Suppressor macrophage (primary cell): ENCODE measurements at regions not wholly inside any gene's neighbourhood (a gene's known extent, or its start where the extent isn't known, plus 50 kb on each side); places are given as distances from the start of the nearest gene placed in this dataset.
A peak's percentile ranks its signal among the peaks of the same experiment; 100 is the strongest.
"Not testable (repeated sequence)": the region's sequence is repeated elsewhere in the genome, so short reads cannot be mapped to it uniquely, and the experiment has no call there.

Experiments
- DNase-seq, 4 experiments: peaks; one replicate each; pipeline ENCODE4 v3.0.0-alpha.2; 2020 to 2022

DNA sequence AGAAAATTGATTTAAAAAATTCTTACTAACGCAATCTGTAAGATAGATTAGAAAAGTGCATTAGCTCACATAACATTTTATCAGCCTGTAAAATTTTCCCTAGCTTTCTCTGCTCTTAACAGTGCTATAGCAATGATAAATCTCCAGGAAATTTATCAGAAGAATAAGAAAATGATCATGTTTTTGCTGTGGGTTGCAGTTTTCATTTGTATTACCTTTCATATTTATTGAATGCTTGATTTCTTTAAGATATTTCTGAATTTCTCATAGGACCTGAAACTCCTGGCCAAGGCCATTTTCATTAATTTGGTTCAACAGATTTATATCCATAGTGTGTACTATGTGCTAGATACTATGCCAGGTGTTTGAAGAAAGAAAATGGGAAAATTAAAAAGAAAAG is 130.3 kb upstream of the STARD13 start:
- no peak for DNase-seq

- DNase-seq: peak in 1 of 4 experiments; percentile 5
Observed at GRCh38 chr13:33418224-33418953, 132.8 kb upstream of the STARD13 start.

DNA sequence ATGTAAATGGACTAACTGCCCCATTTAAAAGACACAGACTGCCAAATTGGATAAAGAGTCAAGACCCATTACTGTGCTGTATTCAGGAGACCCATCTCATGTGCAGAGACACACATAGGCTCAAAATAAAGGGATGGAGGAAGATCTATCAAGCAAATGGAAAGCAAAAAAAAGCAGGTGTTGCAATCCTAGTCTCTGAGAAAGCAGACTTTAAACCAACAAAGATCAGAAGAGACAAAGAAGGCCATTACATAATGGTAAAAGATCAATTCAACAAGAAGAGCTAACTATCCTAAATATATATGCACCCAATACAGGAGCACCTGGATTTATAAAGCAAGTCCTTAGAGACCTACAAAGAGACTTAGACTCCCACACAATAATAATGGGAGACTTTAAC is 134.6 kb upstream of the STARD13 start:
- DNase-seq: not testable (repeated sequence)

DNA sequence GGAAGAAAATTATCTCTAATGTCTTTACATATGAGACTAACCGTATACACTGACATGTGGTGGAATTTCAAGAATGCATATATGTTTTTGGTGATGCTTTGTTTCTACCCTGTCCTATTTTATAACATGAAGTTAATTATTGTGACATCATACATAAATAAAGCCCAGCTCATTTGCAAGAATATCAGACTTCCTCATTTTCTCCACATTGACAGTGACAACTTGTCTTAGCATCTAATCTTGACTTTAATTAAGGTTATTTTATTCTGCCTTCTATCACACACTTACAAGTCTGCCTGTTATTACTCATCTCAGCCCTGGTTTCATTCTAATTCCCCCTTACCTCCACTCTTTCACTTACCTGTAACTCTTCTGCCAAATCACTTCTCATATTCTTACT is 140.6 kb upstream of the STARD13 start:
- DNase-seq: peak in 2 of 4 experiments; percentile 11 to 23

- no peak for DNase-seq
Observed at GRCh38 chr13:33433316-33433715, 147.8 kb upstream of the STARD13 start.

DNA sequence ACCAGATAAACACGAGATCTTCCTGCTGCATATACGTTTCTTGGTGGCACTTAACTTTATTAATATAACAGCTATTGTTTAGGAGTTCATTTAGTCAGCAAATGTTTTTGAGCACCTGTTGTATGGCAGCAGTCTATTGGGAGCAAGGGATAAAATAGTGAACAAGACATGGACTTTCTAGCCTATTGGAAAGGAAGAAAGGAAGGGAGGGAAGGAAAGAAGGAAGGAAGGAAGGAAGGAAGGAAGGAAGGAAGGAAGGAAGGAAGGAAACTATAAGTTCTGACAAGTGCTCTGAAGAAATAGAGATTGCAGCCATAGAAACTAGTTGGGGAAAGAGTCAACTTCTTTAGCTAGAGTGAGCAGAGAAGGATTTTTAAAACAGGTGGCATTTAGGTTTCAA is 149.1 kb upstream of the STARD13 start:
- no peak for DNase-seq

- no peak for DNase-seq
Observed at GRCh38 chr13:33435207-33435606, 149.7 kb upstream of the STARD13 start.

DNA sequence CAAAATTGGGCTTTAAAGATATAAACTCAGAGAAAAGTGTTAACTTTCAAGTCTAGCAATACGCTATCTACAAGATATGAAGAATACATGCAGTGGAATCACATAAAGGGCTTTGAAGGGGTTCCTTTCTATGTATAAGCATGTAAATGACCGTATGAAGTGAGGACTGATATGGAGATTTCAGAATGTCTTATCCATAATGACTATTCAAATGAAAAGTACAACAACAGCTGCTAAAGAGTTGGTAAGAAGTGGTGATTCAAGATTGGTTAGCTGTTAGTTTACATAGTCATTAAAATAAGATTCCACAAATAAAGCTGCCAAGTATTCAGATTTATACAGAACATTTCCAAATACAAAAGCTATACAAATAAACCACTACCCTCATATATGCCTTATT is 153.4 kb upstream of the STARD13 start:
- no peak for DNase-seq

DNA sequence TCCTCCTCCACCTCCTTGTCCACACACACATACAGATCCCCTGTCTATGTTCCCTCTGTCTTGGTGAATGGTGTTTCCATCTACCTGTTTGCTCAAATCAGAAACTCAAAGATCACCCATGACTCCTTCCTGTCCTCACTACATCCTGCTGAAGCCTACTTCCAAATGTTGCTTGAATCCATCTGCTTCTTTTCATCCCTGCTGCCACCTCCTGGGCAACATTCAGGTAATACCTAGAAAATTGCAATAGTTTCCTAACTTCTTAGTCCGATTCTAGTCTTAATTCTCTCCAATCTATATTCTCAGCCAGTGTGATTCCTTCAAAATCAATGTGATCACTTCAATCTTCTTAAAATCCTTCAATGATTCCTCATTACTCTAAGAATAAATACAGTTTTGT is 155.5 kb upstream of the STARD13 start:
- DNase-seq: peak in 3 of 4 experiments; percentile 12 to 34 (median 15)

GRCh38 chr13:33445024-33445423 is 159.5 kb upstream of the STARD13 start:
- no peak for DNase-seq

DNA sequence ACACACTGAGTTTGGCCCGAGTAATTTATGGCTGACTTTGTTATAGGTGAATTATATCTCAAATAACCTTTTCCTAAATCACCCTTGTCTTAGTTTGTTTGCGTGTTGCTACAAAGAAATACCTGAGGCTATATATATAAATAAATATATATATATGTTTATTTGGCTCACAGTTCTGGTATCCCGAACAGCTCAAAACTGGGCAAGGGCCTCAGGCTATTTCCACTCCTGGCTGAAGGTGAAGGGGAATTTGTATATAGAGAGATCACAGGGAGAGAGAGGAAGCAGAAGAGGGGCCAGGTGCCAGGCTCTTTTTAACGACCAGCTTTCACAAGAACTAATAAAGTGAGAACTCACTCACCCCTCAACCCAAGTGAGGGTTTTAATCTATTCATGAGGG is 159.9 kb upstream of the STARD13 start:
- DNase-seq: no peak

DNA sequence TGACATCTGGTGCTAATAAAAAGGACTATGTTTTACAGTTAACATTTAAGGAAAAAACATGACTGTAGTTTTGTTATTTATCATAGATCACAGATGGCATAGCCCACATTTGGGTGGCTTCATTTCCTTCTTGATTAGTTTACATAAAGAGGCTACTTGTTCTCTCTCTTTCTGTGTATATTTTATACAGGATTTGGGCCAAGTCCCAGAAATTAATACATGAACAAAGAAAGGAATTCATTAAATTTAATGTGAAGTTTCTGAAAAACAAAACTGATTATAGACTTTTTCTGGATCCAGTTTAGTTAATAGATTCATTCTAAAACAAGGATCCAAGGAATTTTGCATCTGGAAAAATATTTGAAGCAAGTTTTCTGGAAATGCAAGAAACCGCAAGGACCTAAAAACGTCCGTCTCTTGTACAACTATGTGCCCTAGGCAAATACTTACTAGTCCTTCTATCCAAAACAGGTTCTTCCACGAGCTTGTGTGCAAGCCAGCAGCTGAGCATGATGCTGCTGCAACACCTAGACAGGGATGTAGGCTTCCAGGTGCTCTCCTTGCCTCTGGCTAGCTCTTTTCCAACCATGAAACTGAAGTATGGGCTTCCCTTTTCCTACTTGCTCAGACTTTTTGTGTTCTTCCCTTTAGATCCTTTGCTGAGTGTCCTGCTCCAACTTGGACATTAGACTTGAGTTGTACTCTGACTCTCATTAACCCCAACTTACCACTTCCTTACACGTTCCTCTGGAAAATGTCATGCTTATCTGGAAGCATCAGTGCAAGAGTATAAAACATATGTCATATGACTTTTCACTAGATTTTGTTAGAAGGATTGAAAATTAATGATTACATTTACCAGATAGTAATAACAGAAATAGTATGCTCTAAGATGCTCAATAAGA is 161.5 kb upstream of the STARD13 start:
- no peak for DNase-seq

GRCh38 chr13:33448889-33449288 is 163.3 kb upstream of the STARD13 start:
- no peak for DNase-seq

- DNase-seq: no peak
Observed at GRCh38 chr13:33450956-33451709, 165.6 kb upstream of the STARD13 start.

DNA sequence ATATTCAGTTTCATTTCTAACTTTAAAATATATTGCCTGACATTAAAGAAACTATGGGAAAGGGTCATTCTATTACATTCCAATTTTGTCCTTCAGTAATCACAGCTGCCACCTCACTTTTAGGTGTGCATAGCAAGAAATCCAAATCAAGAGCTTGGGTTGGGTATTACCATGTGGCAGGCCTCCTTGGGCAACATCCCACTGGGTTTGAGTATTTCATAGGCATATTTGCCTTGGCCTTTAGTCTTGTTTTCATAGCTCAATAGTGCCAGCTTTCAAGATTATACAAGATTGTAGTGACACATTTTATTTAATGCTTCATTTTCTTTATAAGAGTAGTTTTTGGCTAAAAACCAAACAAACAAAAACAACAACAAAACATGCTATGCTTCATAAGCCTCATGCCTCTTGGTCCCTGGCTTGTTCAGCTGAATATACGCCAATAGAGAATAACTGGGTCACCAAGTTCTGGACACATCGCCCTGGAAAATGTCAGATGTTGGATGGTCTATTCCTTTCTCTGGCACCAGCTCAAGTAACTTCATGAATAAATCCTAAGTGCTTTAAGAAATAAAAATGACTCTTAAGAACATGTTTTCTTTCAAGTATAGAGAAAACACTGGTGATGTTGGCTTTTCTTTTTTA is 167.4 kb upstream of the STARD13 start:
- no peak for DNase-seq

DNA sequence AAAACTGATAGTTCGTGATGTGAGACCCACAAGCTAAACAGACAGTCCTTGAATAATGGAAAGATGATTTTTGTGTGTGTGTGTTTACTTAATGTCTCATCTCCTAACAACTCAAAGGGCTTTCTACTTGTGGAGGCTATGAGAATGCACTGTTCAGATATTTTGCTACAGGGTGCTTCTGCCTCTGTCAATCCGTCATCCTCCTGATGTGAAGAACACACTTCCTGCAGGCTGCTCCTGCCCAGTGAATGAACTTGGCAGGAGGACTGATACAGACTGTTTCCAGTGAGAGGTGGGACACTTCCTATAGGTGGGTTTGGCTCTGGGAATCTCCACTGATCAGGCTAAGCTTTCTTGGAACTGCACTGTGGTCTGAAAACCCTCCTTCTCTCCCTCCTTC is 168.4 kb upstream of the STARD13 start:
- DNase-seq: no peak

GRCh38 chr13:33454844-33455705 is 169.5 kb upstream of the STARD13 start:
- no peak for DNase-seq

DNA sequence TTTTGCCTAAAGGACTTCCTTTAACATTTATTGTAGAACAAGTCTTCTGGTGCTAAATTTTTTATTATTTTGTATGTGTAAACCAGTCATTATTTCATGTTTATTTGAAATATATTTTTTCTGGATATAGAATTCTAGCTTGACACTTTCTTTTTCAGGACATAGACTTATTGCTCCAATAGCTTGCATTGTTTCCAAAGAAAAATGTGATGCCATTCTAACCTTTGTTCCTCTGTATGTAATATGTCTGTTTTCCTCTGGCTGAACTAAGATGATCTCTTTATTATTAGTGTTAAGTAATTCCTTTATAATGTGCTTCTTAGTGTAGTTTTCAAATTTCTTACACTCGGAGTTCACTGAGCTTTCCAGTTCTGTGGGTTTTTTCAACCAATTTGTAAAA is 174.1 kb upstream of the STARD13 start:
- DNase-seq: no peak

- DNase-seq: no peak
Observed at GRCh38 chr13:33462109-33462508, 176.6 kb upstream of the STARD13 start.

GRCh38 chr13:33464345-33464744 is 178.8 kb upstream of the STARD13 start:
- DNase-seq: no peak

DNA sequence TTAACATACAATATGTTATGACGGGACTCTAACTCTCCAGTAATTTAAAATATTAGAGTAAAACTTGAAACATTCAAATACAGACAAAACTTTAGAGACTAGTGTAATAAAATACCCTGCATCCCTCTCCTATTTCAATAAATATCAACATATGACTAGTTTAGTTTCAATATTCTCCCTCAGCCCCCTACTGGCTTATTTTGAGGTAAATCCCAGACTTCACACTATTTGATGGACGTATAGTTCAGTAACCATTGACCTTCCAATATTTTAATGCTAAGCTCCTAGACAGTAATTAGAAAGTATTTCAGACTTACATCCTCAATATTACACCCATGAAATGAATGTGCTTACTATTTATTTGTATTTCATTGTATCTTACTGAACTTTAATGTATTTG is 180.7 kb upstream of the STARD13 start:
- DNase-seq: peak in 1 of 4 experiments; percentile 10

DNA sequence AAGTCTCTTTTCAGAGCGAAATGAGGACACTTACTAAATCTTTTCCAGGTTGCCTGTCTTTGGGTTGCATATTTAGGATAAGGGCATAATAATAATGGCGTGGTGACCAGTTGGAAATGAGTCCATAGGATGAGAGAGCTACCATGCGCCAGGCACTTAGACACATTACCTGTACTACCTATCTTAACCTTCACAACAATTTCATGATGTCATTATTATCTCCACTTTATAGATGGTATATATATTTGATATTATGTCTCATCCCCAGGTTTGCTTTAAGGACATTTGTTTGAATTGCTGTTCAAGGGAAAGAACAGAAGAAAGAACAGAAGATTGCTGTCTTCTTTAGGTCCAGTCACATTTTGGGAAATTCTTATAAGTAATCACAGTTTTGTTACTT is 182.0 kb upstream of the STARD13 start:
- no peak for DNase-seq
